Right atrium auricular region (tissue), 2 donors: ENCODE measurements at regions not wholly inside any gene's neighbourhood (a gene's known extent, or its start where the extent isn't known, plus 50 kb on each side); places are given as distances from the start of the nearest gene placed in this dataset.

Experiments used
- DNase-seq: peaks from one replicate; pipeline ENCODE4 v3.0.0-alpha.2; 2019; ENCODE audit warnings: low spot score
- H3K27ac ChIP-seq, 2 donors: fragments of 200-600 bp; sonication (generic); 1 replicate in 1 of 2; 2 replicates in 1 of 2; pipeline ENCODE4 v1.5.1; 2016 to 2019
- H3K27me3 ChIP-seq, 2 donors: fragments of 200-600 bp; sonication (generic); one replicate each; pipeline versions ENCODE4 v1.5.1 to v1.6.0; 2017 to 2019
- H3K36me3 ChIP-seq: fragments of 200-600 bp; sonication (generic); one replicate; pipeline ENCODE4 v1.5.1; 2016
- H3K4me1 ChIP-seq, 2 donors: fragments of 200-600 bp; sonication (generic); one replicate each; pipeline versions ENCODE4 v1.5.1 to v1.6.0; 2017 to 2019
- H3K4me3 ChIP-seq, 2 donors: fragments of 200-600 bp; sonication (generic); 1 replicate in 1 of 2; 2 replicates in 1 of 2; pipeline ENCODE4 v1.5.1; 2017 to 2019; ENCODE audit warnings: mild to moderate bottlenecking in 1 of 2, moderate library complexity in 1 of 2
- H3K9me3 ChIP-seq, 2 donors: fragments of 200-600 bp; sonication (generic); one replicate each; pipeline ENCODE4 v1.5.1; 2019
- CTCF ChIP-seq, 2 donors: fragments of 200-600 bp; sonication (generic); IDR thresholded peaks; one replicate each; pipeline ENCODE4 v1.5.1; 2019; ENCODE audit warnings: antibody characterized with exemption in 2 of 2

- no peak for TF ChIP-seq CTCF (IDR thresholded peaks at IDR 0.05)
- H3K9me3 ChIP-seq: no peaks in the 10 kb centered on the region
Observed at GRCh38 chr10:29186221-29186620, 102.6 kb upstream of the LYZL1 start.

GRCh38 chr10:29189256-29189655 lies 99.6 kb upstream of the LYZL1 start:
- Histone ChIP-seq H3K4me3 (no peak overlapping the region), H3K9me3 (no peaks in the 10 kb centered on the region), H3K27ac (no peak overlapping the region), H3K4me1 (no peaks in the 10 kb centered on the region), H3K27me3 (no peaks in the 10 kb centered on the region), H3K36me3 (no peaks in the 10 kb centered on the region)
- no peak for TF ChIP-seq CTCF (IDR thresholded peaks at IDR 0.05)
- no peak for DNase-seq

More at GRCh38 chr10:29186221-29186620, 102.6 kb upstream of the LYZL1 start:
- Histone ChIP-seq H3K27ac (no peak overlapping the region), H3K27me3 (no peaks in the 10 kb centered on the region), H3K4me1 (no peaks in the 10 kb centered on the region), H3K4me3 (no peak overlapping the region), H3K36me3 (no peaks in the 10 kb centered on the region)
- DNase-seq: no peak

- no peaks in the 10 kb centered on the region for H3K27me3 ChIP-seq
- no peaks in the 10 kb centered on the region for H3K9me3 ChIP-seq
- no peaks in the 10 kb centered on the region for H3K36me3 ChIP-seq
- no peak overlapping the region for H3K27ac ChIP-seq
- H3K4me3 ChIP-seq: no peak overlapping the region
- no peaks in the 10 kb centered on the region for H3K4me1 ChIP-seq
- no peak for DNase-seq
- TF ChIP-seq CTCF (IDR thresholded peaks at IDR 0.05): no peak
Observed at GRCh38 chr10:29191674-29192073, 97.2 kb upstream of the LYZL1 start.

GRCh38 chr10:29199339-29199738 lies 89.5 kb upstream of the LYZL1 start:
- no peak for TF ChIP-seq CTCF (IDR thresholded peaks at IDR 0.05)

GRCh38 chr10:29199941-29200679 lies 88.8 kb upstream of the LYZL1 start:
- H3K4me3 ChIP-seq: no peak overlapping the region
- no peak overlapping the region for H3K27ac ChIP-seq
- no peaks in the 10 kb centered on the region for H3K9me3 ChIP-seq
- H3K27me3 ChIP-seq: no peaks in the 10 kb centered on the region
- no peak for TF ChIP-seq CTCF (IDR thresholded peaks at IDR 0.05)
- H3K4me1 ChIP-seq: no peaks in the 10 kb centered on the region
- H3K36me3 ChIP-seq: no peaks in the 10 kb centered on the region
- DNase-seq: no peak

More at GRCh38 chr10:29199339-29199738, 89.5 kb upstream of the LYZL1 start:
- no peaks in the 10 kb centered on the region for H3K27me3 ChIP-seq
- no peak overlapping the region for H3K27ac ChIP-seq
- no peaks in the 10 kb centered on the region for H3K9me3 ChIP-seq
- no peaks in the 10 kb centered on the region for H3K4me1 ChIP-seq
- H3K36me3 ChIP-seq: no peaks in the 10 kb centered on the region
- H3K4me3 ChIP-seq: no peak overlapping the region
- DNase-seq: no peak
